AG08395 (cell line): ENCODE measurements at regions not wholly inside any gene's neighbourhood (a gene's known extent, or its start where the extent isn't known, plus 50 kb on each side); places are given as distances from the start of the nearest gene placed in this dataset.

Experiments
- DNase-seq: peaks from one replicate; pipeline ENCODE4 v3.0.0; 2012; ENCODE audit warnings: mixed read lengths, low spot score

GRCh38 chr18:55779691-55780585 lies 191.9 kb upstream of the TCF4 start:
- peak; percentile 42 for DNase-seq

- DNase-seq, result peak; percentile 31
These were observed 191.0 kb upstream of the TCF4 start for GRCh38 chr18:55778788-55779690.

GRCh38 chr18:55777666-55778304 lies 189.8 kb upstream of the TCF4 start:
- no peak for DNase-seq

GRCh38 chr18:55775972-55776371 lies 188.0 kb upstream of the TCF4 start:
- no peak for DNase-seq

GRCh38 chr18:55774505-55774904 lies 186.5 kb upstream of the TCF4 start:
- no peak for DNase-seq

- DNase-seq, result no peak
These were observed 180.3 kb upstream of the TCF4 start for GRCh38 chr18:55768255-55768654.

GRCh38 chr18:55764386-55764785 lies 176.4 kb upstream of the TCF4 start:
- DNase-seq, result no peak

- no peak for DNase-seq
These were observed 175.8 kb upstream of the TCF4 start for GRCh38 chr18:55763805-55764204.

GRCh38 chr18:55763298-55763697 lies 175.3 kb upstream of the TCF4 start:
- DNase-seq, result peak; percentile 31

GRCh38 chr18:55762424-55762823 lies 174.4 kb upstream of the TCF4 start:
- no peak for DNase-seq

- DNase-seq, result peak; percentile 13
These were observed 165.8 kb upstream of the TCF4 start for GRCh38 chr18:55753643-55754263.

GRCh38 chr18:55751476-55751875 lies 163.5 kb upstream of the TCF4 start:
- DNase-seq, result no peak

- DNase-seq, result no peak
These were observed 160.3 kb upstream of the TCF4 start for GRCh38 chr18:55748227-55748738.

GRCh38 chr18:55744206-55744605 lies 156.2 kb upstream of the TCF4 start:
- DNase-seq, result no peak

GRCh38 chr18:55743736-55744135 lies 155.7 kb upstream of the TCF4 start:
- DNase-seq, result no peak

GRCh38 chr18:55743133-55743532 lies 155.1 kb upstream of the TCF4 start:
- DNase-seq, result no peak

GRCh38 chr18:55739488-55739887 lies 151.5 kb upstream of the TCF4 start:
- no peak for DNase-seq

GRCh38 chr18:55738483-55739114 lies 150.6 kb upstream of the TCF4 start:
- DNase-seq, result no peak

GRCh38 chr18:55737781-55738468 lies 149.9 kb upstream of the TCF4 start:
- DNase-seq, result no peak

- DNase-seq, result no peak
These were observed 149.3 kb upstream of the TCF4 start for GRCh38 chr18:55737266-55737665.

GRCh38 chr18:55735969-55736368 lies 148.0 kb upstream of the TCF4 start:
- DNase-seq, result no peak
